OCI-LY3 (cell line): ENCODE measurements at regions not wholly inside any gene's neighbourhood (a gene's known extent, or its start where the extent isn't known, plus 50 kb on each side); places are given as distances from the start of the nearest gene placed in this dataset.
"Not testable (repeated sequence)": the region's sequence is repeated elsewhere in the genome, so short reads cannot be mapped to it uniquely, and the experiment has no call there.

Experiments
- H2AFZ ChIP-seq: fragments of 200-600, 300-600 bp; shearing (Covaris generic); 2 replicates; pipeline ENCODE4 v1.6.0; 2014; ENCODE audit warnings: antibody characterized with exemption, low read depth, low read length
- H3K27ac ChIP-seq: fragments of 200-600, 300-600 bp; sonication (generic); 2 replicates; pipeline ENCODE4 v1.5.1; 2014; ENCODE audit warnings: mild to moderate bottlenecking, low read length, moderate library complexity, mixed read lengths
- H3K27me3 ChIP-seq: fragments of 200-600, 300-600 bp; sonication (generic); 2 replicates; pipeline ENCODE4 v1.6.1; 2014; ENCODE audit warnings: low read depth, low read length, mixed read lengths
- H3K36me3 ChIP-seq: fragments of 200-600, 300-600 bp; sonication (generic); replicated peaks from 2 replicates; pipeline ENCODE3; 2014; ENCODE audit warnings: low read depth, low read length, mixed read lengths
- H3K4me1 ChIP-seq: fragments of 300-600, 200-600 bp; sonication (generic); 2 replicates; pipeline ENCODE4 v1.6.1; 2014; ENCODE audit warnings: low read length, mixed read lengths
- H3K4me2 ChIP-seq: fragments of 200-600, 300-600 bp; sonication (generic); 2 replicates; pipeline ENCODE4 v1.6.1; 2014; ENCODE audit warnings: low read length, mixed read lengths
- H3K4me3 ChIP-seq: fragments of 300-600, 200-600 bp; sonication (generic); 2 replicates; pipeline ENCODE4 v1.5.1; 2014; ENCODE audit warnings: antibody characterized with exemption, mild to moderate bottlenecking, low read length, moderate library complexity
- H3K79me2 ChIP-seq: fragments of 300-600, 200-600 bp; shearing (Covaris generic); 2 replicates; pipeline ENCODE4 v1.6.1; 2014; ENCODE audit warnings: mild to moderate bottlenecking, low read length, mixed read lengths
- H3K9ac ChIP-seq: fragments of 300-600, 200-600 bp; shearing (Covaris generic); 2 replicates; pipeline ENCODE4 v1.6.0; 2014; ENCODE audit warnings: mild to moderate bottlenecking, low read length, moderate library complexity
- H3K9me3 ChIP-seq: fragments of 200-600, 300-600 bp; shearing (Covaris generic); 2 replicates; pipeline ENCODE4 v1.6.1; 2014; ENCODE audit warnings: low read length, mixed read lengths; ENCODE audit not compliant: insufficient read depth
- H4K20me1 ChIP-seq: fragments of 200-600, 300-600 bp; sonication (generic); 2 replicates; pipeline ENCODE4 v1.6.1; 2016; ENCODE audit warnings: low read length, mixed read lengths; ENCODE audit not compliant: insufficient read depth
- CTCF ChIP-seq: fragments of 200-600, 300-600 bp; sonication (generic); IDR thresholded peaks from 2 replicates; pipeline ENCODE4 v1.5.1; 2014; ENCODE audit warnings: antibody characterized with exemption, low read length, low read depth
- EZH2phosphoT487 ChIP-seq: fragments of 200-600 bp; shearing (Covaris generic); IDR thresholded peaks from 2 replicates; pipeline ENCODE4 v1.6.1; 2018; ENCODE audit warnings: antibody characterized with exemption, mixed run types, low read depth

- TF ChIP-seq CTCF, result peak; percentile 47
- TF ChIP-seq EZH2phosphoT487, result no peak
- no peaks in the 10 kb centered on the region for H3K27me3 ChIP-seq
- H3K4me3 ChIP-seq, result no peak overlapping the region
- H3K9me3 ChIP-seq, result no peaks in the 10 kb centered on the region
- no peak overlapping the region for H3K9ac ChIP-seq
- no peaks in the 10 kb centered on the region for H3K79me2 ChIP-seq
- no peak overlapping the region for H2AFZ ChIP-seq
- H3K36me3 ChIP-seq, result no peaks in the 10 kb centered on the region
- H3K4me2 ChIP-seq, result no peak overlapping the region
- H3K27ac ChIP-seq, result no peak overlapping the region
- H3K4me1 ChIP-seq, result no peaks in the 10 kb centered on the region
- no peaks in the 10 kb centered on the region for H4K20me1 ChIP-seq
Observed at GRCh38 chr7:51428217-51428887, 111.7 kb upstream of the COBL start.

GRCh38 chr7:51426163-51426562, 109.6 kb upstream of the COBL start:
- H3K9me3 ChIP-seq, result no peaks in the 10 kb centered on the region
- TF ChIP-seq CTCF (no peak), EZH2phosphoT487 (no peak)
- H3K9ac ChIP-seq, result no peak overlapping the region
- H3K27me3 ChIP-seq, result no peaks in the 10 kb centered on the region
- no peak overlapping the region for H3K4me2 ChIP-seq
- no peak overlapping the region for H3K27ac ChIP-seq
- H3K36me3 ChIP-seq, result no peaks in the 10 kb centered on the region
- H4K20me1 ChIP-seq, result no peaks in the 10 kb centered on the region
- no peak overlapping the region for H3K4me3 ChIP-seq
- no peaks in the 10 kb centered on the region for H3K79me2 ChIP-seq
- H2AFZ ChIP-seq, result no peak overlapping the region
- H3K4me1 ChIP-seq, result no peaks in the 10 kb centered on the region

GRCh38 chr7:51409934-51410333, 93.3 kb upstream of the COBL start:
- not testable (repeated sequence) for H3K27me3 ChIP-seq, H3K4me3 ChIP-seq

GRCh38 chr7:51397608-51398007, 81.0 kb upstream of the COBL start:
- H2AFZ ChIP-seq, H3K9me3 ChIP-seq, H3K9ac ChIP-seq, H3K4me3 ChIP-seq, H4K20me1 ChIP-seq, H3K27ac ChIP-seq, H3K4me2 ChIP-seq, H3K4me1 ChIP-seq, H3K27me3 ChIP-seq, H3K79me2 ChIP-seq, H3K36me3 ChIP-seq: not testable (repeated sequence)

More at GRCh38 chr7:51409934-51410333, 93.3 kb upstream of the COBL start:
- H3K27ac ChIP-seq, H3K9ac ChIP-seq, H4K20me1 ChIP-seq, H3K36me3 ChIP-seq, H3K79me2 ChIP-seq, H3K9me3 ChIP-seq, H2AFZ ChIP-seq, H3K4me1 ChIP-seq, H3K4me2 ChIP-seq: not testable (repeated sequence)

GRCh38 chr7:51393003-51393402, 76.4 kb upstream of the COBL start:
- H3K9ac ChIP-seq, H3K36me3 ChIP-seq, H3K4me3 ChIP-seq, H3K27ac ChIP-seq, H4K20me1 ChIP-seq, H3K27me3 ChIP-seq, H3K4me1 ChIP-seq, H3K79me2 ChIP-seq, H3K4me2 ChIP-seq, H2AFZ ChIP-seq, H3K9me3 ChIP-seq: not testable (repeated sequence)

- H3K4me2 ChIP-seq, result not testable (repeated sequence)
Observed at GRCh38 chr7:51389952-51390351, 73.3 kb upstream of the COBL start.

GRCh38 chr7:51389216-51389812, 72.7 kb upstream of the COBL start:
- H3K27ac ChIP-seq, H3K4me3 ChIP-seq, H3K27me3 ChIP-seq, H3K36me3 ChIP-seq, H3K79me2 ChIP-seq, H3K4me2 ChIP-seq, H3K4me1 ChIP-seq, H3K9me3 ChIP-seq, H2AFZ ChIP-seq, H4K20me1 ChIP-seq, H3K9ac ChIP-seq: not testable (repeated sequence)

More at GRCh38 chr7:51389952-51390351, 73.3 kb upstream of the COBL start:
- H3K4me1 ChIP-seq, H4K20me1 ChIP-seq, H3K27me3 ChIP-seq, H3K9ac ChIP-seq, H3K27ac ChIP-seq, H2AFZ ChIP-seq, H3K4me3 ChIP-seq, H3K36me3 ChIP-seq, H3K9me3 ChIP-seq, H3K79me2 ChIP-seq: not testable (repeated sequence)

GRCh38 chr7:51388241-51388640, 71.6 kb upstream of the COBL start:
- H3K4me3 ChIP-seq, H3K36me3 ChIP-seq, H3K79me2 ChIP-seq, H3K9ac ChIP-seq, H3K27ac ChIP-seq, H2AFZ ChIP-seq, H3K9me3 ChIP-seq, H3K4me1 ChIP-seq, H4K20me1 ChIP-seq, H3K4me2 ChIP-seq, H3K27me3 ChIP-seq: not testable (repeated sequence)
